ENCODE measurements at regions not wholly inside any gene's neighbourhood (a gene's known extent, or its start where the extent isn't known, plus 50 kb on each side); places are given as distances from the start of the nearest gene placed in this dataset.

DNA sequence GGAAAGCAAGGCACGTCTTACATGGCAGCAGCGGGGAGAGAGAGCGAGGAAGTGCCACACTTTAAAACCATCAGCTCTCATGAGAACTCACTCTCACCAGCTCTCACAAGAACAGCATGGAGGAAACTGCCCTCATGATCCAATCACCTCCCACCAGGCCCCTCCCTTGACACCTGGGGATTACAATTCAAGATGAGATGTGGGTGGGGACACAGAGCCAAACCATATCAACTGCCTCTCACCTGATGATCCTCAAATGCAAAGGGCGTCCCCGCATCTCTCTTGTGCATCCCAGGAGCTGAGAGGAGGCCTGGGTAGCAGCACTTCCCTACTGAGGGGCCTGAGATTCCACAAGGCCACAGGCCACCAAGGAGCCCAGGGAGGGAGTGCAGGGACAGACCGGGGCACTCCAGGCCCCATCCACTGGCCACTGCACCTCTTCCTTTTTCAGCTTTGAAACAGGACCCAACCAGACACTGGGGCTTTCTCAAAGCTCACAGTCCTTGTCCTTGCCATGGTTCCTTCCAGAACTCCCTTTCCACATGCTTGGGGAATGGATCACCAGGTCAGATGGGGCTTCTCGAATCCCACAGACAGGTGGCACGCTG is 54.5 kb upstream of the IL17B start:
- no peaks in the 10 kb centered on the region for H3K9me3 ChIP-seq (ENCODE audit: low read depth, low read length, poor library complexity, severe bottlenecking)
- no peak overlapping the region for H3K27ac ChIP-seq (ENCODE audit: low read depth, low read length, poor library complexity, severe bottlenecking)
- no peaks in the 10 kb centered on the region for H3K4me1 ChIP-seq (ENCODE audit: insufficient read depth, low read length, poor library complexity, severe bottlenecking)
- no TSS peak for BruUV-seq (replicated peaks)
- no peak overlapping the region for H3K4me3 ChIP-seq (ENCODE audit: low read depth, low read length, poor library complexity, severe bottlenecking)
- no peaks in the 10 kb centered on the region for H3K27me3 ChIP-seq (replicated peaks; ENCODE audit: insufficient read depth, low read depth, low read length, poor library complexity)
- DNase-seq (ENCODE audit: low spot score) = no peak
- CTCF ChIA-PET = interaction anchor here (0.5 to 2.0 kb wide), 7 partner anchors 21 to 131 kb away, joined by 3 to 18 read pairs (median 5); partner anchors contain the start of gene IL17B
- intact Hi-C loops (cut with micrococcal nuclease; ENCODE audit: unreplicated experiment) = loop anchor here (1.0 to 5.0 kb wide), 3 partner anchors 52 to 117 kb away; no protein-coding TSS in a partner anchor
- POLR2A ChIA-PET (ENCODE audit: low non-redundant PET) = no interaction called here
- no peak for TF ChIP-seq EZH2 (IDR thresholded peaks at IDR 0.05; ENCODE audit: borderline replicate concordance, low read depth, low read length, poor library complexity, severe bottlenecking)
- TF ChIP-seq, protein P1, sequence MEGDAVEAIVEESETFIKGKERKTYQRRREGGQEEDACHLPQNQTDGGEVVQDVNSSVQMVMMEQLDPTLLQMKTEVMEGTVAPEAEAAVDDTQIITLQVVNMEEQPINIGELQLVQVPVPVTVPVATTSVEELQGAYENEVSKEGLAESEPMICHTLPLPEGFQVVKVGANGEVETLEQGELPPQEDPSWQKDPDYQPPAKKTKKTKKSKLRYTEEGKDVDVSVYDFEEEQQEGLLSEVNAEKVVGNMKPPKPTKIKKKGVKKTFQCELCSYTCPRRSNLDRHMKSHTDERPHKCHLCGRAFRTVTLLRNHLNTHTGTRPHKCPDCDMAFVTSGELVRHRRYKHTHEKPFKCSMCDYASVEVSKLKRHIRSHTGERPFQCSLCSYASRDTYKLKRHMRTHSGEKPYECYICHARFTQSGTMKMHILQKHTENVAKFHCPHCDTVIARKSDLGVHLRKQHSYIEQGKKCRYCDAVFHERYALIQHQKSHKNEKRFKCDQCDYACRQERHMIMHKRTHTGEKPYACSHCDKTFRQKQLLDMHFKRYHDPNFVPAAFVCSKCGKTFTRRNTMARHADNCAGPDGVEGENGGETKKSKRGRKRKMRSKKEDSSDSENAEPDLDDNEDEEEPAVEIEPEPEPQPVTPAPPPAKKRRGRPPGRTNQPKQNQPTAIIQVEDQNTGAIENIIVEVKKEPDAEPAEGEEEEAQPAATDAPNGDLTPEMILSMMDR (conservative IDR thresholded peaks at IDR 0.05; ENCODE audit: low read depth, low read length) = no peak
- H3K36me3 ChIP-seq (ENCODE audit: insufficient read depth, low read length, poor library complexity, severe bottlenecking) = no peaks in the 10 kb centered on the region

DNA sequence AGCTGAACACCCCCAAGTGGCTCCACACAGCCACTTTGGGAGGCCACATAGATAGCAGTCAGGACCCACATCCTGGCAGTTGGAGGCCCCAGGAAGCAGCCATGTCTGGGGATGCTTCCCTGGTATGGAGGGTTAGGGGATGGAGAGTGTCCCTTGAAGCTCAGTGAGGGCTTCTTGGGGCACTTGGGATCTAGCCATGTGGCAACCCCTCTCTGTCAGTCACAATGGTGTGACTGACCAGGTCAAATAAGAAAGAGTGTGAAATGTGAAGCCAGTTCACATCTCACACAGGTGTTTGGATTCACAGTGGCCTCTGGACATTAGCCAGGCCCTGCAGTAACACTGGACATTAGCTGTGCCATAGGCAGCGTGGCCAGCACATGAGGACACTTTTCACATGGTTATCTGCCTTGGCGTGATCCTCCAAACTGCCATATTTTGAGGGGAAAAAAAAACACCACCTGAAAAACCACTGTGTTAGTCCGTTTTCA is 53.9 kb upstream of the IL17B start:
- Histone ChIP-seq H3K27me3 (replicated peaks; ENCODE audit: insufficient read depth, low read depth, low read length, poor library complexity) (no peaks in the 10 kb centered on the region), H3K4me3 (ENCODE audit: low read depth, low read length, poor library complexity, severe bottlenecking) (no peak overlapping the region), H3K9me3 (ENCODE audit: low read depth, low read length, poor library complexity, severe bottlenecking) (no peaks in the 10 kb centered on the region), H3K36me3 (ENCODE audit: insufficient read depth, low read length, poor library complexity, severe bottlenecking) (no peaks in the 10 kb centered on the region), H3K27ac (ENCODE audit: low read depth, low read length, poor library complexity, severe bottlenecking) (no peak overlapping the region), H3K4me1 (ENCODE audit: insufficient read depth, low read length, poor library complexity, severe bottlenecking) (no peaks in the 10 kb centered on the region)
- TF ChIP-seq, protein P1 (conservative IDR thresholded peaks at IDR 0.05; ENCODE audit: low read depth, low read length) = no peak
- no peak for TF ChIP-seq EZH2 (IDR thresholded peaks at IDR 0.05; ENCODE audit: borderline replicate concordance, low read depth, low read length, poor library complexity, severe bottlenecking)
- ChIA-PET POLR2A (ENCODE audit: low non-redundant PET) (no interaction called here), CTCF (interaction anchor here (1.3 kb wide), 1 partner anchor 132 kb away, joined by 5 read pairs; no protein-coding TSS in a partner anchor)
- BruUV-seq (replicated peaks) = no TSS peak
- no peak for DNase-seq (ENCODE audit: low spot score)
- intact Hi-C loops (cut with micrococcal nuclease; ENCODE audit: unreplicated experiment) = loop anchor here (5.0 kb wide), 1 partner anchor 66 kb away; no protein-coding TSS in a partner anchor

DNA sequence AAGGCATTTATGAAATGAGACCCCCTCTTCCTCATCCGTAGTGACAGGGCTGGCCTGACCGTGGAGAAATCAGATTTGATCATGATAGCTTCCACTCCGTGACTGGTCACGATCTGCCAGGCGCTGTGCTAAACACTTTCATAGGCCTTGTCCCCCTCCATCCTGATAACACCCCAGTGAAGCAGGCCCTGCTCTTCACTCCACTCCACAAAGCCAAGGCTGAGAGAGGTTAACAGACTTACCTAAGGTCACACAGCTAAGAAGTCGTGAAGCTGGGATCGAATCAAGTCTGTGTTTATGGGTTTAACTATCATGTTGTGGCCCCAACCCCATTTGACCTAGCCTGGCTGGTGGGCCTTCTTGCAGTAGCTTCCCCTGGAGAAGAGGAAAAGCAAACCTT is 53.3 kb upstream of the IL17B start:
- TF ChIP-seq, protein P1 (conservative IDR thresholded peaks at IDR 0.05; ENCODE audit: low read depth, low read length) = no peak
- TF ChIP-seq EZH2 (IDR thresholded peaks at IDR 0.05; ENCODE audit: borderline replicate concordance, low read depth, low read length, poor library complexity, severe bottlenecking) = no peak
- H3K4me3 ChIP-seq (ENCODE audit: low read depth, low read length, poor library complexity, severe bottlenecking) = no peak overlapping the region
- H3K4me1 ChIP-seq (ENCODE audit: insufficient read depth, low read length, poor library complexity, severe bottlenecking) = no peaks in the 10 kb centered on the region
- intact Hi-C loops (cut with micrococcal nuclease; ENCODE audit: unreplicated experiment) = loop anchor here (5.0 kb wide), 1 partner anchor 65 kb away; no protein-coding TSS in a partner anchor
- ChIA-PET CTCF (interaction anchor here (0.7 kb wide), 2 partner anchors 62 to 67 kb away, joined by 3 to 4 read pairs; no protein-coding TSS in a partner anchor), POLR2A (ENCODE audit: low non-redundant PET) (no interaction called here)
- DNase-seq (ENCODE audit: low spot score) = no peak
- H3K27ac ChIP-seq (ENCODE audit: low read depth, low read length, poor library complexity, severe bottlenecking) = no peak overlapping the region
- H3K27me3 ChIP-seq (replicated peaks; ENCODE audit: insufficient read depth, low read depth, low read length, poor library complexity) = no peaks in the 10 kb centered on the region
- no peaks in the 10 kb centered on the region for H3K9me3 ChIP-seq (ENCODE audit: low read depth, low read length, poor library complexity, severe bottlenecking)
- no TSS peak for BruUV-seq (replicated peaks)
- H3K36me3 ChIP-seq (ENCODE audit: insufficient read depth, low read length, poor library complexity, severe bottlenecking) = no peaks in the 10 kb centered on the region

All from A673 (cell line).